GM21529 (cell line): ENCODE measurements at regions not wholly inside any gene's neighbourhood (a gene's known extent, or its start where the extent isn't known, plus 50 kb on each side); places are given as distances from the start of the nearest gene placed in this dataset.
"Not testable (repeated sequence)": the region's sequence is repeated elsewhere in the genome, so short reads cannot be mapped to it uniquely, and the experiment has no call there.

Source experiments
- ATAC-seq: cut with Tn5 transposase; IDR thresholded peaks from one replicate; pipeline ENCODE4 v1.9.1; 2021; ENCODE audit not compliant: unreplicated experiment

GRCh38 chr12:9543341-9543740 lies 64.4 kb downstream of the KLRB1 start:
- not testable (repeated sequence) for ATAC-seq

GRCh38 chr12:9542827-9543226 lies 64.9 kb downstream of the KLRB1 start:
- ATAC-seq: not testable (repeated sequence)

- not testable (repeated sequence) for ATAC-seq
Observed at GRCh38 chr12:9515925-9516324, 91.8 kb downstream of the KLRB1 start.

GRCh38 chr12:9512695-9513094 lies 95.0 kb downstream of the KLRB1 start:
- ATAC-seq: not testable (repeated sequence)

- not testable (repeated sequence) for ATAC-seq
Observed at GRCh38 chr12:9510392-9511011, 97.2 kb downstream of the KLRB1 start.

- no peak for ATAC-seq
Observed at GRCh38 chr12:9509464-9510161, 98.1 kb downstream of the KLRB1 start.

- no peak for ATAC-seq
Observed at GRCh38 chr12:9506746-9507145, 101.0 kb downstream of the KLRB1 start.

- not testable (repeated sequence) for ATAC-seq
Observed at GRCh38 chr12:9503384-9503783, 104.3 kb downstream of the KLRB1 start.

GRCh38 chr12:9502845-9503244 lies 104.9 kb downstream of the KLRB1 start:
- ATAC-seq: not testable (repeated sequence)

GRCh38 chr12:9493325-9493724 lies 114.4 kb downstream of the KLRB1 start:
- not testable (repeated sequence) for ATAC-seq

- not testable (repeated sequence) for ATAC-seq
Observed at GRCh38 chr12:9481289-9481688, 126.4 kb downstream of the KLRB1 start.

GRCh38 chr12:9474197-9474596 lies 133.5 kb downstream of the KLRB1 start:
- ATAC-seq: not testable (repeated sequence)

- not testable (repeated sequence) for ATAC-seq
Observed at GRCh38 chr12:9473638-9474037, 134.1 kb downstream of the KLRB1 start.

- ATAC-seq: not testable (repeated sequence)
Observed at GRCh38 chr12:9471501-9471900, 136.2 kb downstream of the KLRB1 start.

- not testable (repeated sequence) for ATAC-seq
Observed at GRCh38 chr12:9470367-9470766, 137.3 kb downstream of the KLRB1 start.

GRCh38 chr12:9469956-9470355 lies 137.8 kb downstream of the KLRB1 start:
- ATAC-seq: not testable (repeated sequence)

GRCh38 chr12:9469463-9469862 lies 138.3 kb downstream of the KLRB1 start:
- ATAC-seq: not testable (repeated sequence)

GRCh38 chr12:9468998-9469397 lies 138.7 kb downstream of the KLRB1 start:
- not testable (repeated sequence) for ATAC-seq

GRCh38 chr12:9468144-9468543 lies 139.6 kb downstream of the KLRB1 start:
- ATAC-seq: not testable (repeated sequence)

- no peak for ATAC-seq
Observed at GRCh38 chr12:9464408-9464807, 143.3 kb downstream of the KLRB1 start.

GRCh38 chr12:9455516-9455915 lies 152.2 kb downstream of the KLRB1 start:
- not testable (repeated sequence) for ATAC-seq

GRCh38 chr12:9454021-9454420 lies 153.7 kb downstream of the KLRB1 start:
- not testable (repeated sequence) for ATAC-seq
